DMS114 treated with DMSO at 0.1 percent for 48 hours (cell line): ENCODE measurements at regions not wholly inside any gene's neighbourhood (a gene's known extent, or its start where the extent isn't known, plus 50 kb on each side); places are given as distances from the start of the nearest gene placed in this dataset.
"Not testable (repeated sequence)": the region's sequence is repeated elsewhere in the genome, so short reads cannot be mapped to it uniquely, and the experiment has no call there.

Experiments used
- DNase-seq: peaks from one replicate; lab custom pipeline; 2025; ENCODE audit not compliant: unreplicated experiment; lab: John Stamatoyannopoulos, UW

GRCh38 chr2:156254637-156255067, 77.9 kb downstream of the NR4A2 start:
- not testable (repeated sequence) for DNase-seq

GRCh38 chr2:156253765-156254164, 78.8 kb downstream of the NR4A2 start:
- DNase-seq, result no peak

- no peak for DNase-seq
Measured at GRCh38 chr2:156242874-156243273, 89.6 kb downstream of the NR4A2 start.

DNA sequence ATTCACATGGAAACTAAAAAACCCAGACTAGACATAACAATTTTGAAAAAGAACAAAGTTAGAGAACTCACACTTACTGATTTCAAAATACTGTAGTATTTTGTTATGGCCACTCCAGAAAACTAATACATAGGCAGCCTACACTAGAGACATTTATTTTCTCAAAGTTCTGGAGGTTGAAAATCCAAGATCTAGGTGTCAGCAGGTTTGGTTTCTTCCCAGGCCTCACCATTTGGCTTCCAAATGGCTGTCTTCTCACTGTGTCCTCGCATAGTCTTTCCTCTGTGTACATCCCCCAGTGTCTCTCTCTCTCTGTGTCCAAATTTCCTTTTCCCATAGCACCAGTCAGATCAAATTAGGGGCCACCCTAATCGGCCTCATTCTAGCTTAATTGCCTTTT, 95.0 kb downstream of the NR4A2 start:
- DNase-seq, result no peak

GRCh38 chr2:156229724-156230362, 102.7 kb downstream of the NR4A2 start:
- no peak for DNase-seq

GRCh38 chr2:156223328-156223727, 109.2 kb downstream of the NR4A2 start:
- DNase-seq, result not testable (repeated sequence)

- no peak for DNase-seq
Measured at GRCh38 chr2:156221703-156222102, 110.8 kb downstream of the NR4A2 start.

- DNase-seq, result no peak
Measured at GRCh38 chr2:156219491-156220100, 112.9 kb downstream of the NR4A2 start.

DNA sequence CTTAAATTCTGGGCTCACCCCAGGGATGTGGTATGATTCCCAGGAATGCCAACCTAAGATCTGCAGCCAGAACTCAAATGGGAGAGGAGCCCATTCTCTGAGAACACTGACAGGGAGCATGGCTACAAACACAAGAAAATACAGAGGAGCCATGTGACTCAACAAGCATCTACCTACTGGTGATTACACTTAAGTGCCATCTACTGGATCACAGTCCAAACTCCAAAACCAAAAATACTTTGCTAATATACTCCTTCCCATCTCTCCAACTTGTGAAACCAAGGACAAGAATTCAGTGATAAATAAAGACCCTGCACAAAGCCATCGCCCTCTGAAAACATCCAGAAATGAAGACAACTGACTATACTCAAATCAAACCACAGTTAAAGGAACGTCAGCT, 116.9 kb downstream of the NR4A2 start:
- no peak for DNase-seq

GRCh38 chr2:156211318-156211717, 121.2 kb downstream of the NR4A2 start:
- DNase-seq, result no peak

- DNase-seq, result no peak
Measured at GRCh38 chr2:156206355-156206754, 126.2 kb downstream of the NR4A2 start.

DNA sequence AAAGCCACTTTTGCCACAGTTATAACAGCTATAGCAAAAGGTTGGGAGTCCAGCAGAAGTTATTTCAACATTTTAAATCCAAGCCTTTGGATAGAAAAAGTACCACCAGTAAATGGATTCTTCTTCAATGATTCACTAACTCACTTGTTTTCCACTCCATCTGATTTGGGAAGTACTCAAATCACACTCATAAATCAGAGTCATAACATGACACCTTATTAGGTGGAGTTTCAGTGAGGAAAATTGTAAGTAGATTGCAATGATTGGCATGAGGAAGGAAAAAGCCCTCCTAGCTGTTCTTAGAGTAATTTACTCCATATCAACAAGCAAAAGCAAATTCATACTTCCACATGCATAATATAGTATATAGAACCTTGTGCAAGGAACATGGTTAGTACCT, 132.9 kb downstream of the NR4A2 start:
- DNase-seq, result no peak

GRCh38 chr2:156196031-156196430, 136.5 kb downstream of the NR4A2 start:
- no peak for DNase-seq

DNA sequence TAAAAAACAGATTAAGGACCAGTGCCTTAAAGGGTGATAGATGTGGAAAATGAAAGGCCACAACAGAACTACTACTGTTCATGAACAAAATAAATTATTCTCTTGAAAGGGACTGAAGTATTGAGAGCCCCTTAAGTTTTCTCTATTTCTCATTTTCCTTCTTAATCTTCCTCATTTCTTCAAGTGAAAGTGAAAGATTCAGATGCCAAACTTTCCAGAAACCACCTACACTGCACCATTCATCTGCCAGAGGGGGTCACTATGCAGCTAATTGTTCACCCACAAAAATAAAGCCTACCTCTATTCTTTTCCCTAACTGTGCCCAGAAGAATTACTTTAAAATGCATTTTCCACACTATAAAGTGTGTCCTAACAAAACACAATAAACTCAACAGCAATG, 140.1 kb downstream of the NR4A2 start:
- no peak for DNase-seq

- DNase-seq, result no peak
Measured at GRCh38 chr2:156191527-156191926, 141.0 kb downstream of the NR4A2 start.

- DNase-seq, result no peak
Measured at GRCh38 chr2:156190517-156190916, 142.0 kb downstream of the NR4A2 start.

GRCh38 chr2:156189584-156189983, 142.9 kb downstream of the NR4A2 start:
- DNase-seq, result no peak

- no peak for DNase-seq
Measured at GRCh38 chr2:156189143-156189542, 143.4 kb downstream of the NR4A2 start.

DNA sequence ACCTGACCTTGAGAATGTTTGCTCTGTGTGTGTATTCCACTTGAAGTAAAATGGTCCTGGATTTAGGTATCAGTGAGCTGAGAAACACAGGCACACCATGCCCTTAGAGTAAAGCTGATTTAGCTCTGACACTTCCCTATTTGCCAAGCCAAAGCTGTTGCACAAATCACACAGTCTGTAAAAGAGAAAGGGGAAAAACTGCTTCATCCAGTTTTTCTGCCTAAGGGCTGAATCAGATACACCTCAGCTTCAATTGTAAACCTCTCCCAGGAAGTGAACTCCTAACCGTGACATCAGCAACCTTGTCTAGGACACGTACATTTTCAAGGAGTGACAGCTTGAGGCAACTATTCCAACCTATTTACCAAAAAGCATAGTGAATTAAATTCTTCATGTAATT, 150.4 kb downstream of the NR4A2 start:
- DNase-seq, result no peak

DNA sequence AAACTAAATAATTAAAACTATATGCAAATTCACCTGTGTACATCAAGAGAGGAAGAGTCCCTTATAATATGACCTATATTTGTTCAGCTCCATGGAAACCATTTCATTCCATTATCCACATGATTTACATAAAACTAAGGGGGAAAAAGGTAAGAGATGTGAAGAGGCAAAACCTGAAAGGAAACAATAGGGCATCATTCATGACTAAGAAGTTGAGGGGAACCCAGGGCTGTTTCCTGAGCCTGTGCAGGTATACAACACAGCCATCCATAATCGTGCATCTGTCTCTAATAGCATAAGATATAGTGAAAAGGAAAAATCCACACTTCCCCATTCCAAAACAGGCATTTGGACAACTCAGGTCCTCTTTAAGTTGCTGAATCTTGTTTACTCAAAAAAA, 151.3 kb downstream of the NR4A2 start:
- no peak for DNase-seq

- no peak for DNase-seq
Measured at GRCh38 chr2:156177654-156178053, 154.9 kb downstream of the NR4A2 start.

GRCh38 chr2:156175946-156176345, 156.6 kb downstream of the NR4A2 start:
- DNase-seq, result no peak

- no peak for DNase-seq
Measured at GRCh38 chr2:156170929-156171328, 161.6 kb downstream of the NR4A2 start.
